EL (cell line): ENCODE measurements at regions not wholly inside any gene's neighbourhood (a gene's known extent, or its start where the extent isn't known, plus 50 kb on each side); places are given as distances from the start of the nearest gene placed in this dataset.

Experiments
- DNase-seq: peaks from one replicate; pipeline ENCODE4 v3.0.0-alpha.2; 2016

GRCh38 chr10:3222626-3223025 lies 50.0 kb upstream of the PITRM1 start:
- DNase-seq = no peak
